GM23248 (cell line): ENCODE measurements at regions not wholly inside any gene's neighbourhood (a gene's known extent, or its start where the extent isn't known, plus 50 kb on each side); places are given as distances from the start of the nearest gene placed in this dataset.

Source experiments
- EZH2 ChIP-seq: fragments of 200-600 bp; sonication (generic); IDR thresholded peaks from 2 replicates; pipeline ENCODE4 v1.6.1; 2018; ENCODE audit warnings: antibody characterized with exemption, mild to moderate bottlenecking; ENCODE audit not compliant: insufficient read depth, poor library complexity, severe bottlenecking
- EZH2phosphoT487 ChIP-seq: fragments of 200-600 bp; sonication (generic); IDR thresholded peaks from 2 replicates; pipeline ENCODE4 v1.6.1; 2018; ENCODE audit warnings: antibody characterized with exemption, moderate library complexity, mild to moderate bottlenecking, low read depth; ENCODE audit not compliant: insufficient read depth

GRCh38 chr5:4758996-4759395 is 381.1 kb upstream of the ADAMTS16 start:
- no peak for TF ChIP-seq EZH2phosphoT487
- TF ChIP-seq EZH2: no peak
